Suprapubic skin (tissue), 4 donors: ENCODE measurements at regions not wholly inside any gene's neighbourhood (a gene's known extent, or its start where the extent isn't known, plus 50 kb on each side); places are given as distances from the start of the nearest gene placed in this dataset.

ENCODE experiments used
- DNase-seq, 2 donors: peaks; one replicate each; pipeline ENCODE4 v3.0.0-alpha.2; 2019; ENCODE audit warnings: low spot score in 2 of 2
- H3K27ac ChIP-seq: fragments of 200-600 bp; sonication (generic); one replicate; pipeline ENCODE4 v1.5.1; 2019
- H3K27me3 ChIP-seq: fragments of 200-600 bp; sonication (generic); one replicate; pipeline ENCODE4 v1.5.1; 2019
- H3K36me3 ChIP-seq: fragments of 200-600 bp; sonication (generic); one replicate; pipeline ENCODE4 v1.5.1; 2019
- H3K4me1 ChIP-seq: fragments of 200-600 bp; sonication (generic); one replicate; pipeline ENCODE4 v1.5.1; 2019
- H3K4me3 ChIP-seq: fragments of 200-600 bp; sonication (generic); one replicate; pipeline ENCODE4 v1.5.1; 2019; ENCODE audit warnings: mild to moderate bottlenecking
- H3K9me3 ChIP-seq: fragments of 200-600 bp; sonication (generic); one replicate; pipeline ENCODE4 v1.5.1; 2019
- EP300 ChIP-seq: sonication (generic); formaldehyde crosslinking; IDR thresholded peaks from one replicate; pipeline ENCODE4 v1.6.1; 2017; ENCODE audit warnings: antibody characterized with exemption
- POLR2A ChIP-seq, 2 donors: fragments of 450-650 bp; IDR thresholded peaks; one replicate each; pipeline ENCODE4 v1.6.1; 2017; ENCODE audit warnings: antibody characterized with exemption in 2 of 2, mild to moderate bottlenecking in 2 of 2, moderate library complexity in 2 of 2
- POLR2AphosphoS5 ChIP-seq, 3 donors: sonication (generic); formaldehyde crosslinking; IDR thresholded peaks; one replicate each; pipeline ENCODE4 v1.6.1; 2017; ENCODE audit warnings: antibody characterized with exemption in 3 of 3
- WGBS: methylation state at CpG from one replicate; pipeline ENCODE4 v1.1.5; 2018; 5-methylcytosine and 5-hydroxymethylcytosine counted together
- TF ChIP-seq, protein P1 (sequence below), 2 donors: fragments of 200-600 bp in 1 of 2; fragments of 450-650 bp in 1 of 2; sonication (generic) in 1 of 2; IDR thresholded peaks; one replicate each; pipeline ENCODE4 v1.5.1; 2016 to 2019; ENCODE audit warnings: antibody characterized with exemption in 2 of 2, mild to moderate bottlenecking in 1 of 2, moderate library complexity in 1 of 2

DNA sequence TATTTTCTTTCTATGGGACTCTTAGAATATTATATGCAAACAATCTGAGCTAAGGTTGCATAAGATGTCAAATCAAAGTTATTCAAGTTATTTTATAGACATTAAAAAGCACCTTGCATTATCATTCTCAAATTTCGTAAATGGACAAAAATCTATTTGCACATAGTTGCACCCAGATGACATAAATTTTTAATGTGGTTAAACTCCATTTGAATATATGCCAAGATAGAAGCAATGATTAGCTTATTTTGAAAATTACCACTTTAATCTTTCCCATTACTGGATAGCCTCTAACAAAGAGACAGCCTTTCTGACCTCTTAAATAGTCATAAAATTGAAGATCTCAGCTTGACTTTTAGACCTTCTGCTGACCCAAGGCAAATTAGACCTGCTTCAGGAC is 386.8 kb downstream of the RAPGEF2 start:
- no peak for TF ChIP-seq EP300
- no peak for TF ChIP-seq POLR2AphosphoS5 (IDR thresholded peaks at IDR 0.05)
- TF ChIP-seq, protein P1, sequence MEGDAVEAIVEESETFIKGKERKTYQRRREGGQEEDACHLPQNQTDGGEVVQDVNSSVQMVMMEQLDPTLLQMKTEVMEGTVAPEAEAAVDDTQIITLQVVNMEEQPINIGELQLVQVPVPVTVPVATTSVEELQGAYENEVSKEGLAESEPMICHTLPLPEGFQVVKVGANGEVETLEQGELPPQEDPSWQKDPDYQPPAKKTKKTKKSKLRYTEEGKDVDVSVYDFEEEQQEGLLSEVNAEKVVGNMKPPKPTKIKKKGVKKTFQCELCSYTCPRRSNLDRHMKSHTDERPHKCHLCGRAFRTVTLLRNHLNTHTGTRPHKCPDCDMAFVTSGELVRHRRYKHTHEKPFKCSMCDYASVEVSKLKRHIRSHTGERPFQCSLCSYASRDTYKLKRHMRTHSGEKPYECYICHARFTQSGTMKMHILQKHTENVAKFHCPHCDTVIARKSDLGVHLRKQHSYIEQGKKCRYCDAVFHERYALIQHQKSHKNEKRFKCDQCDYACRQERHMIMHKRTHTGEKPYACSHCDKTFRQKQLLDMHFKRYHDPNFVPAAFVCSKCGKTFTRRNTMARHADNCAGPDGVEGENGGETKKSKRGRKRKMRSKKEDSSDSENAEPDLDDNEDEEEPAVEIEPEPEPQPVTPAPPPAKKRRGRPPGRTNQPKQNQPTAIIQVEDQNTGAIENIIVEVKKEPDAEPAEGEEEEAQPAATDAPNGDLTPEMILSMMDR (IDR thresholded peaks at IDR 0.05): no peak
- no peak for TF ChIP-seq POLR2A (IDR thresholded peaks at IDR 0.05)
- H3K36me3 ChIP-seq: no peaks in the 10 kb centered on the region
- no peak overlapping the region for H3K4me3 ChIP-seq
- no peak overlapping the region for H3K27ac ChIP-seq
- H3K9me3 ChIP-seq: peaks cover 5% of the 10 kb centered on the region
- no peak for DNase-seq
- peaks cover 3% of the 10 kb centered on the region for H3K4me1 ChIP-seq
- peaks cover 11% of the 10 kb centered on the region for H3K27me3 ChIP-seq
- 53% methylated on average over 1 of the region's 1 CpG for WGBS

DNA sequence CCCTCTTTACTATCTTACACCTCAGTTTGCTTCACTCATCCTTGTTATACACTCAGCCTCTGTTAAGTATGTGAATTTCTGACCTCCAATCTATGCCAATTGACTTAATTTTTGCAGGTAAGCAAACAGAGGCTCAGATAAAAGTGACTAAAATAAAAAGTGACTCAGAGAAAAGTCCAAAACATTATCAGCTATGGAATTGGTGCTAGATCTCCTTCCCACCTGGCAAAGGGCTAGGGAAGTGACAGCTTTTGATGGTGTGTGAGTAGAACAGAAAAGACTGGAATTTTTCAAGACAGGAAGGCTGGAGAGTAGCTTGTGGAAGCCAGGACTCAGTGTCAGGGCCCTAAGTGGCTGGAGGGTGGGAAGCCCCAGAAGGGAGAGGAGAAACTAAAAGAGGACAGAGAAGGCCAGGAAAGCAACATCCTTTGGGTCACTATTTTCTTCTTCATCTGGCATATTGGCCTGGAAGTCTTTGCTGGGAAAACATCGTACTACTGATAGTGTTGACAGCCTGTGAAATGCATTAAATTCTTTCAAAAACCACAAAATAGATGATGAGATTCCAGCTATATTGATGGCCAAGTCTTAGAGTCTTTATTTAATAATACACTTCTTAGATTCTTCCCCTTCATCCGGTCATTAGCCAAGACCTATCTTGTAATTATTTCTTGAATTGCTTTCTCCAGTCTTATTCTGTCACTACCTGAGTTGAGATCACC is 392.8 kb downstream of the RAPGEF2 start:
- H3K27me3 ChIP-seq: no peaks in the 10 kb centered on the region
- no peak overlapping the region for H3K4me3 ChIP-seq
- 42% methylated on average over 2 of the region's 2 CpGs for WGBS

DNA sequence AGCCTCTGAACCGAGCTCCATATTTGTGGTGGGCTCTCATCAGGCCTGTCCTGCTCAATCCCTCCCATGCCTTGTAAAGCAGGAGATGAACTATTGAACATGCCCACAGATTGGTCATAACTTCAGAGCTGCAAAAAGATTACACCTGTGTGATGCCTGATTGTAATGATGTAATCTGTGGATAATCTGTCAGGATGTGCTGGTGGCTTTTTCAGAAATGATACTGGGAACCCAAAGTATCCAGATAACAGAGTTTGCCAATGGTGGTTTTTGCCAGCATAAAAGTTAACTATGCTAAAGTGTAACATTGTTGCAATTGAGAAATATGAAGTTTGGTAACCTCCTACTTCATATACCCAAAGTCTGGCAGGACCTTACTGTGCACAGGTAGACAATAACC is 393.4 kb downstream of the RAPGEF2 start:
- H3K36me3 ChIP-seq: no peaks in the 10 kb centered on the region
- peaks cover 5% of the 10 kb centered on the region for H3K9me3 ChIP-seq
- no peak overlapping the region for H3K27ac ChIP-seq
- H3K4me3 ChIP-seq: no peak overlapping the region
- no peak for DNase-seq
- TF ChIP-seq POLR2AphosphoS5 (IDR thresholded peaks at IDR 0.05): no peak
- TF ChIP-seq, protein P1 (IDR thresholded peaks at IDR 0.05): no peak
- TF ChIP-seq EP300: no peak
- no peak for TF ChIP-seq POLR2A (IDR thresholded peaks at IDR 0.05)
- no peaks in the 10 kb centered on the region for H3K4me1 ChIP-seq
- H3K27me3 ChIP-seq: no peaks in the 10 kb centered on the region
- WGBS: 70% methylated on average over 1 of the region's 1 CpG

More for the DNA sequence above, 392.8 kb downstream of the RAPGEF2 start:
- no peak for DNase-seq
- no peaks in the 10 kb centered on the region for H3K4me1 ChIP-seq
- H3K36me3 ChIP-seq: no peaks in the 10 kb centered on the region
- H3K9me3 ChIP-seq: peaks cover 5% of the 10 kb centered on the region
- TF ChIP-seq POLR2AphosphoS5 (IDR thresholded peaks at IDR 0.05) (no peak), EP300 (no peak)
- no peak overlapping the region for H3K27ac ChIP-seq

DNA sequence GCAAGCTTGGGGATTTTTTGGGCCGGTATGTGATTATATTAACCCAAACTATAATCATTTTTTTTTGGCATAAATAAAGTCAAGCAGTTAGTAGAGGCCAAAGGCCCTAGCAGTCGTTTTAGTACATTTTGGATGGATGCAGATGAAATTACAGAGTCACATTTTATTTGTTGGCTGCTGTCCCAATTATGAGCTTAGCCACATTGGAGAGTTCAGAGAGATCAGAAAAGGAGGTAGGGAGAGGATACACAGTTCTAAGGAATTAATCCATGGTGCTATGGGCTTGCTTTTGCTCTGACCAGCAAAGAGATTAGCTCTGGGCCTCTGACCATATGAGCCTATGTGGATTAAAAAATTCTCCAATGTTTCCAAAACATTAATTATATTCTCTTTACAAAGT is 395.1 kb downstream of the RAPGEF2 start:
- H3K4me3 ChIP-seq: no peak overlapping the region
- no peaks in the 10 kb centered on the region for H3K4me1 ChIP-seq
- H3K36me3 ChIP-seq: no peaks in the 10 kb centered on the region

DNA sequence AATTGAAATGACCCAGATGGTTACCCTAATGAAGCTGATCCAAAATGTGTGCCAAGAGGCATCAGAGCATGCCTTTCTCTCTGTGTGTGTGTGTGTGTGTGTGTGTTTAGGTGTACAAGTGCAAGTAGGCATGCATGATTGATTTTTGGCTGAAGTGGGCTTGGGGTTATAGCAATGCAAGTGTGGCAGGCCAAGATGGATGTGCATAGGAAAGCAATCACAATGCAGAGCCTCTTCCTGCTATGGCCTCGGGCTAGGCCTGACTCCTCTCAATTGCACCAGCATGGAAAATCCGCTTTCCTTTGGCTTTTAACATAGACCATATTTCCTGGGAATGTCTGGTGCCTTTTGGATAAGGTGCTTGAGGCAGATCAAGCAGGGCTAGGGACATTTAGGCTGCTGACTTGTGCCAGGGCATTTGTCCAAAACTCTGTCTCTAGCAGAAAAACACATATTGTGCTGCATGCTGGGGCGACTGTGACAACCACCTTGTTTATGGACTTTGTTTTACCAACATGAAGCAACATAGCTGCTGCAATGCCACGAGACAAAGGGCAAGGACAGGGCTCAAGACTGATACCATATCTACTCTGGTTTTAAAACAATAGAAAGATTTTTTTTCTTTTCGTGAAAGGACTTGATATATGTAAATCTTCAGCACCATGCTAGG is 395.7 kb downstream of the RAPGEF2 start:
- H3K27ac ChIP-seq: no peak overlapping the region
- H3K36me3 ChIP-seq: no peaks in the 10 kb centered on the region
- no peaks in the 10 kb centered on the region for H3K4me1 ChIP-seq
- no peaks in the 10 kb centered on the region for H3K27me3 ChIP-seq
- H3K9me3 ChIP-seq: no peaks in the 10 kb centered on the region
- H3K4me3 ChIP-seq: no peak overlapping the region
- TF ChIP-seq POLR2A (IDR thresholded peaks at IDR 0.05): no peak
- no peak for TF ChIP-seq EP300
- no peak for TF ChIP-seq POLR2AphosphoS5 (IDR thresholded peaks at IDR 0.05)
- TF ChIP-seq, protein P1 (IDR thresholded peaks at IDR 0.05): no peak
- DNase-seq: no peak
- WGBS: 57% methylated on average over 5 of the region's 5 CpGs

More for the DNA sequence above, 395.1 kb downstream of the RAPGEF2 start:
- Histone ChIP-seq H3K9me3 (no peaks in the 10 kb centered on the region), H3K27ac (no peak overlapping the region), H3K27me3 (no peaks in the 10 kb centered on the region)
- DNase-seq: no peak
- 43% methylated on average over 2 of the region's 2 CpGs for WGBS
- TF ChIP-seq POLR2AphosphoS5 (IDR thresholded peaks at IDR 0.05): no peak
- no peak for TF ChIP-seq POLR2A (IDR thresholded peaks at IDR 0.05)
- TF ChIP-seq, protein P1 (IDR thresholded peaks at IDR 0.05): no peak
- no peak for TF ChIP-seq EP300
